Mesenchymal stem cell (in vitro differentiated cells and primary cell): ENCODE measurements at regions not wholly inside any gene's neighbourhood (a gene's known extent, or its start where the extent isn't known, plus 50 kb on each side); places are given as distances from the start of the nearest gene placed in this dataset.

ENCODE experiments used
- DNase-seq: peaks from one replicate; pipeline ENCODE4 v3.0.0-alpha.2; 2013
- H2AFZ ChIP-seq: one replicate; pipeline ENCODE4 v1.6.1; 2013; ENCODE audit warnings: low read depth, mild to moderate bottlenecking, control low read depth, inconsistent platforms, low read length, moderate library complexity
- H2AK5ac ChIP-seq: 2 replicates; pipeline ENCODE4 v1.6.1; 2013; ENCODE audit warnings: low read length, moderate library complexity, mild to moderate bottlenecking, inconsistent platforms; ENCODE audit not compliant: severe bottlenecking
- H2BK120ac ChIP-seq: one replicate; pipeline ENCODE4 v1.6.1; 2013; ENCODE audit warnings: low read depth, mild to moderate bottlenecking, inconsistent platforms, low read length, moderate library complexity
- H2BK12ac ChIP-seq, 2 experiments: one replicate each; pipeline ENCODE4 v1.6.1; 2013; ENCODE audit warnings: inconsistent platforms in 2 of 2, low read length in 2 of 2, mild to moderate bottlenecking in 2 of 2, moderate library complexity in 2 of 2, control low read depth in 1 of 2
- H2BK15ac ChIP-seq: one replicate; pipeline ENCODE4 v1.6.1; 2013; ENCODE audit warnings: mild to moderate bottlenecking, low read depth, inconsistent platforms; ENCODE audit not compliant: poor library complexity, severe bottlenecking
- H2BK5ac ChIP-seq: 2 replicates; pipeline ENCODE4 v1.6.1; 2013; ENCODE audit warnings: low read depth, mild to moderate bottlenecking, low read length, control low read depth, inconsistent platforms; ENCODE audit not compliant: poor library complexity, severe bottlenecking
- H3K14ac ChIP-seq, 2 experiments: one replicate each; pipeline ENCODE4 v1.6.1; 2013; ENCODE audit warnings: inconsistent platforms in 2 of 2, low read length in 2 of 2, control low read depth in 1 of 2, mild to moderate bottlenecking in 1 of 2, moderate library complexity in 1 of 2
- H3K18ac ChIP-seq, 2 experiments: one replicate each; pipeline ENCODE4 v1.6.1; 2013; ENCODE audit warnings: inconsistent platforms in 2 of 2, low read length in 2 of 2, control low read depth in 1 of 2, low read depth in 1 of 2, mild to moderate bottlenecking in 1 of 2
- H3K23ac ChIP-seq, 2 experiments: one replicate each; pipeline ENCODE4 v1.6.1; 2013; ENCODE audit warnings: inconsistent platforms in 2 of 2, low read length in 2 of 2, mild to moderate bottlenecking in 2 of 2, moderate library complexity in 2 of 2, control low read depth in 1 of 2
- H3K27ac ChIP-seq: 2 replicates; pipeline ENCODE4 v1.5.1; 2013; ENCODE audit warnings: mild to moderate bottlenecking, moderate library complexity, low read length, control low read depth, inconsistent platforms; ENCODE audit not compliant: poor library complexity, severe bottlenecking
- H3K27me3 ChIP-seq, 2 experiments: 2 replicates each; pipeline versions ENCODE4 v1.6.1 to v1.7.0; 2013; ENCODE audit warnings: low read length in 2 of 2, mild to moderate bottlenecking in 2 of 2, moderate library complexity in 2 of 2, control low read depth in 1 of 2, inconsistent platforms in 1 of 2; ENCODE audit not compliant: control insufficient read depth in 1 of 2, insufficient read depth in 1 of 2
- H3K36me3 ChIP-seq, 2 experiments: 2 replicates each; pipeline versions ENCODE4 v1.6.1 to v1.7.0; 2013; ENCODE audit warnings: low read length in 2 of 2, control low read depth in 1 of 2, inconsistent platforms in 1 of 2, low read depth in 1 of 2, mild to moderate bottlenecking in 1 of 2; ENCODE audit not compliant: insufficient read depth in 2 of 2, control insufficient read depth in 1 of 2
- H3K4ac ChIP-seq, 2 experiments: one replicate each; pipeline ENCODE4 v1.6.1; 2013; ENCODE audit warnings: inconsistent platforms in 2 of 2, low read length in 2 of 2, mild to moderate bottlenecking in 2 of 2, moderate library complexity in 2 of 2, control low read depth in 1 of 2, low read depth in 1 of 2
- H3K4me1 ChIP-seq: 2 replicates; pipeline ENCODE4 v1.6.1; 2013; ENCODE audit warnings: low read depth, low read length, control low read depth; ENCODE audit not compliant: control insufficient read depth, insufficient read depth
- H3K4me2 ChIP-seq: 2 replicates; pipeline ENCODE4 v1.6.1; 2013; ENCODE audit warnings: low read length, mild to moderate bottlenecking, inconsistent platforms; ENCODE audit not compliant: poor library complexity, severe bottlenecking
- H3K4me3 ChIP-seq, 2 experiments: 2 replicates each; pipeline versions ENCODE4 v1.5.1 to v1.7.0; 2013; ENCODE audit warnings: low read length in 2 of 2, mild to moderate bottlenecking in 2 of 2, control low read depth in 1 of 2, low read depth in 1 of 2; ENCODE audit not compliant: insufficient read depth in 1 of 2
- H3K79me1 ChIP-seq: replicated peaks from 2 replicates; pipeline ENCODE4 v1.6.1; 2013; ENCODE audit warnings: mild to moderate bottlenecking, control low read depth, low read length, inconsistent platforms; ENCODE audit not compliant: poor library complexity, severe bottlenecking
- H3K9ac ChIP-seq: 2 replicates; pipeline ENCODE4 v1.7.0; 2013; ENCODE audit warnings: mild to moderate bottlenecking, low read length, moderate library complexity
- H3K9me3 ChIP-seq: 2 replicates; pipeline ENCODE4 v1.7.0; 2013; ENCODE audit warnings: mild to moderate bottlenecking, low read length; ENCODE audit not compliant: control insufficient read depth
- H4K8ac ChIP-seq: one replicate; pipeline ENCODE4 v1.6.1; 2013; ENCODE audit warnings: inconsistent platforms, mild to moderate bottlenecking, low read length, moderate library complexity
- H4K91ac ChIP-seq: one replicate; pipeline ENCODE4 v1.6.1; 2013; ENCODE audit warnings: mild to moderate bottlenecking, low read length, inconsistent platforms
- WGBS: methylation state at CpG from one replicate; pipeline ENCODE4 v1.1.7; 2013; ENCODE audit warnings: mixed read lengths; 5-methylcytosine and 5-hydroxymethylcytosine counted together

DNA sequence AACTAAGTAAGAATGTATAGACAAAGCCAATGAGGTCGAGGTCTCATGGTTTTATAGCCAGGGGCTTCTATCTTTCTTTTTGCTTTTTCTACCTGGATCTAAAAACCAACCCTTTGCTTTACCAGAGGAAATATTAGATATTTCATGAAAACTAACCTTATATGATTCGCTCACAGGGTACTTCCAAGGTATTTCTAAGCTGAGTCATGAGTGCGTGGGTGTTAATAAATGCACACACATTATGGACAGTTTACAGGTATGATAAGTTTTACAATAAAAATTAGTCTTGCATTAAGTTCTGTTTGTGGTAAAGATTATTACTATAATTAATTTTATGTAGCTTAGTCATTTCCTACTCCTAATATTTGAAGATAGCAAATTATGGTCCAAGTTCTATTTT lies 217.2 kb downstream of the CHRM3 start:
- Histone ChIP-seq H3K27me3 (no peaks in the 10 kb centered on the region), H4K91ac (no peak overlapping the region), H3K14ac (no peak overlapping the region), H2BK5ac (no peak overlapping the region), H2AFZ (no peak overlapping the region), H3K18ac (no peak overlapping the region), H2AK5ac (no peak overlapping the region), H3K27ac (no peak overlapping the region), H3K79me1 (no peaks in the 10 kb centered on the region), H3K9ac (no peak overlapping the region), H3K9me3 (peaks cover 2% of the 10 kb centered on the region), H3K36me3 (no peaks in the 10 kb centered on the region), H4K8ac (no peak overlapping the region), H2BK120ac (no peak overlapping the region), H2BK12ac (no peak overlapping the region), H2BK15ac (no peak overlapping the region), H3K4me1 (no peaks in the 10 kb centered on the region), H3K4me2 (no peak overlapping the region), H3K4me3 (no peak overlapping the region), H3K4ac (no peak overlapping the region), H3K23ac (no peak overlapping the region)
- DNase-seq = no peak
- 93% methylated on average over 2 of the region's 3 CpGs for WGBS

DNA sequence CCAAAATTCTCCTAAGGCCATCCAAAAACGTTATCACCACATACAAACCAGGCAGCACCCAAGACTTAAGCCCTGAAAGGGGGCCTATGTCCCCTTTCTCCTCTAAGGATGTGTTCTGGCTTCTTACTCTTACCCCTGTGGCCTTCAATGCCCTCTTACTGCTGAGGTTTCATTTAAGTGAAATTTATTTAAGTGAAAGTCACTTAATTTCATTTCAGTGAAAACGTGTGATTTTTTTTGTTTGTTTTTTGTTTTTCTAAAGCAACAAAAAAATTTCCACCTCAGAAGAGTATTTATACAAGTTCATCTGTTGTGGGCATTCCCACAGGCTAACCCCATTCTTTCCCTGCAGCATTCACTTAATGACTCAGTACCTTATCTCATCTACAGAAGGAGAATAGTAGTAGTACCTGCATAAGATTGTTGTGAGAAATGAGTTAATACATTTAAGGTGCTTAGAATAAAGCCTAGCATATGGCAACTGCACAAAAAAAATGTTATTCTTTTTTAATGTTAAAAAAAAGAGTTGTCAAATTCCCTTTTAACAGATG lies 220.6 kb downstream of the CHRM3 start:
- Histone ChIP-seq H3K18ac (no peak overlapping the region), H2BK15ac (no peak overlapping the region), H3K36me3 (no peaks in the 10 kb centered on the region), H3K4me2 (no peak overlapping the region), H3K23ac (no peak overlapping the region), H2BK5ac (no peak overlapping the region), H3K27ac (no peak overlapping the region), H3K79me1 (no peaks in the 10 kb centered on the region), H3K4ac (no peak overlapping the region), H4K8ac (no peak overlapping the region), H2AFZ (no peak overlapping the region), H3K27me3 (no peaks in the 10 kb centered on the region), H4K91ac (no peak overlapping the region), H2AK5ac (no peak overlapping the region), H3K9ac (no peak overlapping the region), H3K14ac (no peak overlapping the region), H3K4me1 (no peaks in the 10 kb centered on the region), H3K4me3 (no peak overlapping the region), H2BK120ac (no peak overlapping the region), H2BK12ac (no peak overlapping the region), H3K9me3 (no peaks in the 10 kb centered on the region)
- 14% methylated on average over 1 of the region's 2 CpGs for WGBS
- no peak for DNase-seq

DNA sequence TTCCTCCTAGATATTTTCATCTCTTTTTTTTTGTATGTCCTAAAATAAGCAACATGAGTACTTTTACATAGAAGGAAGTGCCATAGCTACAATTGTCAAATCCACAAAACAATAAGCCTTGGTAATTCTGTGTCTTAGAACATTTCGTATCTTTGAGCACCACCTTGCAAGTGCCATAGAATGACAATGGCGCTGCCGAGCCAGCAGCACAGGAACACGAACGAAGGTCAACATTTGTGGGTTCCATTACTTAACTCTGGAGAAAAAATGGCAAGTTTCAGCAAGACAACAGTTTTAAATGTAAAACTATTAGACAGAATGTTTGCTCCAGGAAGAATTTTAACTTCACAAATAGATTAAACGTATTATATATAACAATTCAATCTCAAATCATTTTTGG lies 222.1 kb downstream of the CHRM3 start:
- no peak overlapping the region for H3K4me2 ChIP-seq
- no peak overlapping the region for H2AK5ac ChIP-seq
- 89% methylated on average over 3 of the region's 6 CpGs for WGBS
- H3K4me1 ChIP-seq = no peaks in the 10 kb centered on the region
- no peak overlapping the region for H3K9ac ChIP-seq
- no peak overlapping the region for H3K18ac ChIP-seq
- no peak overlapping the region for H3K4me3 ChIP-seq
- H3K27me3 ChIP-seq = no peaks in the 10 kb centered on the region
- no peaks in the 10 kb centered on the region for H3K9me3 ChIP-seq
- no peaks in the 10 kb centered on the region for H3K36me3 ChIP-seq
- H2AFZ ChIP-seq = no peak overlapping the region
- H4K8ac ChIP-seq = no peak overlapping the region
- H4K91ac ChIP-seq = no peak overlapping the region
- H2BK5ac ChIP-seq = no peak overlapping the region
- no peak overlapping the region for H3K27ac ChIP-seq
- no peaks in the 10 kb centered on the region for H3K79me1 ChIP-seq
- H2BK12ac ChIP-seq = no peak overlapping the region
- no peak overlapping the region for H2BK15ac ChIP-seq
- no peak for DNase-seq
- H2BK120ac ChIP-seq = no peak overlapping the region
- H3K23ac ChIP-seq = no peak overlapping the region
- no peak overlapping the region for H3K14ac ChIP-seq
- H3K4ac ChIP-seq = no peak overlapping the region

DNA sequence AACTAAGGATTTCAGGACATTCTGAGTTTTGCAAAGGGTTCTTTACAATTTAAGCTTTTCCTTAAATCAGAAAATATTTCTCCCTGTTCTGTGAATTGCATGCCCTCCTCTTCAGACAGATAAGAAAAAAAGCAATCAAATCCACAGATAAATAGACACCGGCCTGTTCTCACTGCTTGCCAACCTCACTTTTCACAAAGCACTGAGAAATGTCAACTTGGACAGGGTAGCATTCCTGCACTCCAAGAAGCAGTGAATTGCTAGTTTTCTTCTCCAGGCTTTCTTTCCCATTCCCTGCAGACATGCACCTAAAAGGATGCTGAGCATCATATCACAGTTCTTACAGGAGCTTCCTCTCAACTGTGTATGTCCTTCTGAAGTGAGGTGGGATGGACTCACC lies 226.0 kb downstream of the CHRM3 start:
- H3K9me3 ChIP-seq = no peaks in the 10 kb centered on the region
- H2BK15ac ChIP-seq = no peak overlapping the region
- H3K23ac ChIP-seq = no peak overlapping the region
- H3K14ac ChIP-seq = no peak overlapping the region
- no peak overlapping the region for H4K8ac ChIP-seq
- DNase-seq = no peak
- H3K36me3 ChIP-seq = no peaks in the 10 kb centered on the region
- no peak overlapping the region for H2BK120ac ChIP-seq
- H2AK5ac ChIP-seq = no peak overlapping the region
- no peak overlapping the region for H4K91ac ChIP-seq
- no peak overlapping the region for H3K4me2 ChIP-seq
- H3K79me1 ChIP-seq = no peaks in the 10 kb centered on the region
- no peaks in the 10 kb centered on the region for H3K4me1 ChIP-seq
- WGBS = 87% methylated on average over 1 of the region's 1 CpG
- no peak overlapping the region for H2BK12ac ChIP-seq
- H3K4ac ChIP-seq = no peak overlapping the region
- no peak overlapping the region for H3K4me3 ChIP-seq
- no peaks in the 10 kb centered on the region for H3K27me3 ChIP-seq
- no peak overlapping the region for H3K18ac ChIP-seq
- H3K27ac ChIP-seq = no peak overlapping the region
- no peak overlapping the region for H2AFZ ChIP-seq
- H2BK5ac ChIP-seq = no peak overlapping the region
- H3K9ac ChIP-seq = no peak overlapping the region
